BLaER1 (cell line): ENCODE measurements at regions not wholly inside any gene's neighbourhood (a gene's known extent, or its start where the extent isn't known, plus 50 kb on each side); places are given as distances from the start of the nearest gene placed in this dataset.

Experiments
- H3K27ac ChIP-seq: shearing (Covaris generic); formaldehyde crosslinking; 2 replicates; pipeline ENCODE4 v1.8.1; 2022
- H3K27me3 ChIP-seq: shearing (Covaris generic); formaldehyde crosslinking; 2 replicates; pipeline ENCODE4 v1.8.1; 2022
- H3K36me3 ChIP-seq: shearing (Covaris generic); formaldehyde crosslinking; 2 replicates; pipeline ENCODE4 v1.8.1; 2022
- H3K4me1 ChIP-seq: shearing (Covaris generic); formaldehyde crosslinking; 2 replicates; pipeline ENCODE4 v1.8.1; 2022
- H3K4me2 ChIP-seq: shearing (Covaris generic); formaldehyde crosslinking; 2 replicates; pipeline ENCODE4 v1.8.1; 2022
- H3K4me3 ChIP-seq: shearing (Covaris generic); formaldehyde crosslinking; 2 replicates; pipeline ENCODE4 v1.8.1; 2022
- H3K9ac ChIP-seq: shearing (Covaris generic); formaldehyde crosslinking; 2 replicates; pipeline ENCODE4 v1.8.1; 2022
- H3K9me3 ChIP-seq: shearing (Covaris generic); formaldehyde crosslinking; 2 replicates; pipeline ENCODE4 v1.8.1; 2022
- H4K20me1 ChIP-seq: shearing (Covaris generic); formaldehyde crosslinking; 2 replicates; pipeline ENCODE4 v1.8.1; 2022
- Cebpa-rat ChIP-seq: shearing (Covaris generic); IDR thresholded peaks from 2 replicates; pipeline ENCODE4 v1.8.1; 2022

DNA sequence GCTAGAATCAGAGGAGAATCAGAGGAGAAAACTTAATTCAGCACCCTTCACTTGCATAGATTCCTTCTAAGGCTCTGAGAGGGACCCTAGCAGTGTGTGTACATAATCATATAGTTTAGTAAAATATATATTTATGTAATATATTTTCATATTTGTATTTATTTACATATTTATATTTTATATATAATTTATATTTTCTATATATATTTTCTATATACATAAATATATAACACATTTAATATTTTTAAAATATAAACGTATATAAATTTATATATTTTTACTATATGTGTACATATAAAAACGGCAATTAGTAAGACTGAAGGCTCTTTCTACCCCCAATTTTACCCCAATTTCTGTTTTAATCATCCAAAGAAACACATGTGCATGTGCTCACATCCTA is 80.3 kb downstream of the NXPE2 start:
- no peak overlapping the region for H3K4me3 ChIP-seq

DNA sequence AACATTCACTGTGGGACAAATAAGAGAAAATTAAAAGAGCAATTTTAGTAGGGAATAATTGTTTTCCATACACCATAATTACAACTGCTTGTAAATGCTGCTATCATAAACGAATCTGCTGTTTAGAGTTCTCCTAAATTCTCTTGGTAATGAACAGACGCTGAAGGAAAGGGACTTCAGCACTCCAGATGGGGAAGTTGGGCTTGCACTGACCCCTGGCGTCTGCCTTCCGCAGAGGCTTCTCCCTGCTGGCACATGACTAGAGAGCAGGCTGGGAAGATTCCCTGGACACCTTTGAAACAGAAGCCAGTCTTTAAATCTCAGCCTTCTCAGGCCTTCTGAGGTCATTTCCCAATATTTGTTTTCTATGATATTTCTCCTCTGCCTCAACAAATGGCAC is 84.1 kb downstream of the NXPE2 start:
- H3K27me3 ChIP-seq: no peaks in the 10 kb centered on the region
- H3K9ac ChIP-seq: no peak overlapping the region
- no peaks in the 10 kb centered on the region for H4K20me1 ChIP-seq
- no peaks in the 10 kb centered on the region for H3K4me1 ChIP-seq
- H3K36me3 ChIP-seq: no peaks in the 10 kb centered on the region
- no peak overlapping the region for H3K27ac ChIP-seq
- TF ChIP-seq Cebpa-rat: no peak
- no peaks in the 10 kb centered on the region for H3K9me3 ChIP-seq
- H3K4me2 ChIP-seq: no peak overlapping the region
- no peak overlapping the region for H3K4me3 ChIP-seq

More for the DNA sequence above, 80.3 kb downstream of the NXPE2 start:
- no peak overlapping the region for H3K4me2 ChIP-seq
- no peaks in the 10 kb centered on the region for H3K4me1 ChIP-seq
- no peaks in the 10 kb centered on the region for H3K36me3 ChIP-seq
- TF ChIP-seq Cebpa-rat: no peak
- H3K9ac ChIP-seq: no peak overlapping the region
- no peak overlapping the region for H3K27ac ChIP-seq
- no peaks in the 10 kb centered on the region for H3K27me3 ChIP-seq
- H4K20me1 ChIP-seq: no peaks in the 10 kb centered on the region
- no peaks in the 10 kb centered on the region for H3K9me3 ChIP-seq

- H3K27me3 ChIP-seq: no peaks in the 10 kb centered on the region
- H3K27ac ChIP-seq: no peak overlapping the region
- no peak overlapping the region for H3K9ac ChIP-seq
- no peaks in the 10 kb centered on the region for H3K9me3 ChIP-seq
- H3K36me3 ChIP-seq: no peaks in the 10 kb centered on the region
- no peak; the same call in 1 of the 2 replicates for TF ChIP-seq Cebpa-rat
- H4K20me1 ChIP-seq: no peaks in the 10 kb centered on the region
- no peak overlapping the region for H3K4me2 ChIP-seq
- H3K4me1 ChIP-seq: no peaks in the 10 kb centered on the region
- H3K4me3 ChIP-seq: no peak overlapping the region
These were observed 86.2 kb downstream of the NXPE2 start for GRCh38 chr11:114764563-114764962.

GRCh38 chr11:114771172-114771571 is 92.8 kb downstream of the NXPE2 start:
- no peaks in the 10 kb centered on the region for H3K27me3 ChIP-seq

DNA sequence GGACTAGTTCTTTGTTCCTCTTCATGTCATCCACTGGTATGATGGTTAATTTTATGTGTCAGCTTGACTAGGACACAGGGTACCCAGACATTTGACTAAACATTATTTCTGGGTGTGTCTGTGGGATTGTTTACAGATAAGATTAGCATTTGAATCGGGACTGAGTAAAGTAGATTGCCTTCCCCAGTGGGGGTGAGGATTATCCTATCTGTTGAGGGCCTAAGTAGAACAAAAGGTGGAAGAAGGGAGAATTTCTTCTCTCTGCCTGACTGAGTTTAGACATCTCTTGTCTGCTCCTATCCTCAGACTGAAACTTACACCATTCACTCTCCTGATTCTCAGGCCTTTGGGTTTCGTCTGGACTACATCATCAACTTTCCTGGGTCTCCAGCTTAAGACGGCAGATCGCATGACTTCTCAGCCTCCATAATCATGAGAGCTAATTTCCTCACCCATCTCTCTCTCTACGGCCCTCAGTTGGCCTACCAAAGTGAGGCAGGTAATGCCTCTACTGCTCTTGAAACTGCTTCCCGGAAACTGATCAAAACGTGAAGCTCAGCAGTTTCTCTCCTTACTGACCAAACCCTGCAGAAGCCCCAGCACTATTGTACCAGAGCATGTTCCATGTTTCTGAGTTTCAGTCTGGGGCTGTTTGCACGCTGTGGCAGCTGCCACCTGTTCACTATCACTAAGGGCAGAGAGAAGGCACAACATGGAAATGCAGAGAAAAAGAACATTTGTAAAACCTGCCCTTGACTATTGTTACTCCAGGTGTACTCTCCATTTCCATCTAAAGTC is 95.4 kb downstream of the NXPE2 start:
- Histone ChIP-seq H3K27me3 (no peaks in the 10 kb centered on the region), H3K9ac (no peak overlapping the region), H3K4me3 (no peak overlapping the region), H3K4me1 (peaks cover 32% of the 10 kb centered on the region), H4K20me1 (no peaks in the 10 kb centered on the region), H3K9me3 (no peaks in the 10 kb centered on the region), H3K27ac (no peak overlapping the region), H3K4me2 (no peak overlapping the region), H3K36me3 (no peaks in the 10 kb centered on the region)
- no peak for TF ChIP-seq Cebpa-rat

More at GRCh38 chr11:114771172-114771571, 92.8 kb downstream of the NXPE2 start:
- H3K4me2 ChIP-seq: no peak overlapping the region
- H3K4me1 ChIP-seq: peaks cover 14% of the 10 kb centered on the region
- H3K36me3 ChIP-seq: no peaks in the 10 kb centered on the region
- no peaks in the 10 kb centered on the region for H4K20me1 ChIP-seq
- TF ChIP-seq Cebpa-rat: no peak
- H3K9ac ChIP-seq: no peak overlapping the region
- no peaks in the 10 kb centered on the region for H3K9me3 ChIP-seq
- H3K4me3 ChIP-seq: no peak overlapping the region
- no peak overlapping the region for H3K27ac ChIP-seq

GRCh38 chr11:114774599-114775361 is 96.5 kb downstream of the NXPE2 start:
- Histone ChIP-seq H3K4me1 (peaks cover 43% of the 10 kb centered on the region), H3K36me3 (no peaks in the 10 kb centered on the region), H3K9me3 (no peaks in the 10 kb centered on the region), H3K27me3 (no peaks in the 10 kb centered on the region), H3K4me2 (peak overlapping the region; percentile 45; the same call in 1 of the 2 replicates), H3K9ac (no peak overlapping the region), H3K27ac (no peak overlapping the region), H4K20me1 (no peaks in the 10 kb centered on the region), H3K4me3 (no peak overlapping the region)
- no peak for TF ChIP-seq Cebpa-rat

GRCh38 chr11:114775875-114776621 is 97.7 kb downstream of the NXPE2 start:
- no peak overlapping the region for H3K27ac ChIP-seq
- H3K9ac ChIP-seq: no peak overlapping the region
- no peaks in the 10 kb centered on the region for H3K9me3 ChIP-seq
- H3K4me3 ChIP-seq: no peak overlapping the region
- H3K4me1 ChIP-seq: peaks cover 56% of the 10 kb centered on the region
- H4K20me1 ChIP-seq: no peaks in the 10 kb centered on the region
- H3K4me2 ChIP-seq: peak overlapping the region; percentile 45
- no peaks in the 10 kb centered on the region for H3K27me3 ChIP-seq
- no peak for TF ChIP-seq Cebpa-rat
- no peaks in the 10 kb centered on the region for H3K36me3 ChIP-seq

- Histone ChIP-seq H3K4me2 (no peak overlapping the region), H3K4me1 (peaks cover 57% of the 10 kb centered on the region), H3K27me3 (no peaks in the 10 kb centered on the region)
These were observed 98.6 kb downstream of the NXPE2 start for GRCh38 chr11:114776956-114777355.

DNA sequence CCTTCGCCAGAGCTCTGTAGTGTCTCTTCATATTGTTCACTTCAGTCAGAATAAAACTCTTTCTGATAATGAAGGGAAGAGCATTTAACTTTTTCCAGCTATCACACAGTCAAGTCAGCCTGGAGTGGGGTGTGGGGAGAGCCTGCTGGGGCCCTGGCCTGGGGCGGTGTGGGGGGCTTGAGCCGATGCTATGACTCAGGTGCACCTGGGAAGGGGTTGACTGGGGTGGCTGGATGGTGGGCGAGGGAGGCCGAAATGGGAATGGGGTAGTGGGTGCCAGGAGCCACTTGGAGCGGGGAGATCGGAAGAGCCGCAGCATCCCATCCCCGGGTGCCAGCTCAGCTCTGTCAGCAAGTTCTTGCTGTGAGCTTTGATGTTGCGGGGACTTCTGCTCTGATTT is 100.9 kb downstream of the NXPE2 start:
- Histone ChIP-seq H3K9ac (peak overlapping the region; percentile 30; the same call in 1 of the 2 replicates), H3K27ac (peak overlapping the region; percentile 64), H4K20me1 (no peaks in the 10 kb centered on the region), H3K4me1 (peaks cover 57% of the 10 kb centered on the region), H3K9me3 (no peaks in the 10 kb centered on the region), H3K36me3 (no peaks in the 10 kb centered on the region), H3K4me3 (peak overlapping the region; percentile 32; the same call in 1 of the 2 replicates), H3K27me3 (no peaks in the 10 kb centered on the region), H3K4me2 (peak overlapping the region; percentile 79)
- no peak for TF ChIP-seq Cebpa-rat

More at GRCh38 chr11:114776956-114777355, 98.6 kb downstream of the NXPE2 start:
- Histone ChIP-seq H3K4me3 (no peak overlapping the region), H4K20me1 (no peaks in the 10 kb centered on the region), H3K27ac (no peak overlapping the region), H3K36me3 (no peaks in the 10 kb centered on the region), H3K9ac (no peak overlapping the region), H3K9me3 (no peaks in the 10 kb centered on the region)
- TF ChIP-seq Cebpa-rat: no peak
